ENCODE measurements at regions not wholly inside any gene's neighbourhood (a gene's known extent, or its start where the extent isn't known, plus 50 kb on each side); places are given as distances from the start of the nearest gene placed in this dataset.

DNA sequence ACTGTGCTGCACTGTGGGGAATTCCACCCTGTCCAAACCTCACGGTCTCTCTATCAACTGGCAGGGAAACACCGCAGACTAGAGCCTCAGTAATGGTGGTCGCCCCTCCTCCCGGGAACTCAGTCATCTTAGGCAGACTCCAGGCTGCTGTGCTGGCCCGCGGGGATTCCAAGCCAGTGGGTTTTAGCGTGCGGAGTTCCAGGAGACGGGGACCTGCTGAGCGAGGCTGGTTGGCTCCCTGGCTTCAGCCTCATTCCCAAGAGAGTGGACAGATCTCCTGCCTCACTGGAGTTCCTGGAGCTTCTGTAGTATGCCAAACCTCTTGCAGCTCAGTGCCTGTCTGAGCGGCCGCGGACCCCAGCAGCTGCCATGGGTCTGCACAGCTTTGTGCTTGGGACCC is 455.6 kb downstream of the CCDC91 start:
- Histone ChIP-seq H2BK120ac (ENCODE audit: low read depth, low read length) (no peak overlapping the region), H3K4ac (ENCODE audit: low read depth, low read length) (no peak overlapping the region), H3K56ac (ENCODE audit: low read length) (no peak overlapping the region), H3K27me3 (ENCODE audit: insufficient read depth, low read length, poor library complexity) (no peaks in the 10 kb centered on the region), H3K18ac (ENCODE audit: low read length) (no peak overlapping the region), H3K4me1 (ENCODE audit: control insufficient read depth, low read depth, low read length) (no peaks in the 10 kb centered on the region), H3K36me3 (ENCODE audit: control insufficient read depth, insufficient read depth, low read length) (no peaks in the 10 kb centered on the region), H3K4me2 (ENCODE audit: low read length) (no peak overlapping the region), H3K79me1 (ENCODE audit: low read length) (no peaks in the 10 kb centered on the region), H3K27ac (ENCODE audit: low read depth, low read length) (no peak overlapping the region), H3K4me3 (ENCODE audit: low read length) (no peak overlapping the region), H4K8ac (ENCODE audit: low read depth, low read length) (no peak overlapping the region), H2AK5ac (ENCODE audit: low read length) (no peak overlapping the region), H2BK5ac (ENCODE audit: low read length) (no peak overlapping the region), H3K79me2 (ENCODE audit: control insufficient read depth, insufficient read depth, low read length) (no peaks in the 10 kb centered on the region), H4K5ac (ENCODE audit: low read length) (no peak overlapping the region), H3K23ac (ENCODE audit: low read length) (no peak overlapping the region), H3K9ac (ENCODE audit: low read length) (no peak overlapping the region), H2BK15ac (replicated peaks; ENCODE audit: low read depth) (no peak overlapping the region)
- no peak for DNase-seq
- no CpG with 5 or more reads among the region's 13 CpGs for WGBS (ENCODE audit: extremely low coverage, insufficient coverage, low lambda C conversion rate)

DNA sequence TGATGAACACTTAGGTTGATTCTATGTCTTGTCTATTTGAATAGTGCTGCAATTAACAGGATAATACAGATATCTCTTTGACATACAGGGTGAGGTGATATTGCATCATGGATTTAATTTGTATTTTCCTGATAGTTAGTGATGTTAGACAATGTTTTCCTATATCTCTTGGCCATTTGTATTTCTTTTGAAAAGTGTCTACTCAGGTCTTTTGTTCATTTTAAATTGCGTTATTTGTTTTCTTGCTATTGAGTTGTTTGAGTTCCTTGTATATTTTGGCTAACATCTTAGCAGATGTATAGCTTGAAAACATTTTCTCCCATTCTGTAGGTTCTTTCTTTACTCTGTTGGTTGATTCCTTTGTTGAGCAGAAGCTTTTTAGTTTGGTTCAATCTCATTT is 460.6 kb downstream of the CCDC91 start:
- H3K4ac ChIP-seq (ENCODE audit: low read depth, low read length): no peak overlapping the region
- H3K23ac ChIP-seq (ENCODE audit: low read length): no peak overlapping the region
- no peak overlapping the region for H2BK15ac ChIP-seq (replicated peaks; ENCODE audit: low read depth)
- DNase-seq: no peak
- H3K27me3 ChIP-seq (ENCODE audit: insufficient read depth, low read length, poor library complexity): no peaks in the 10 kb centered on the region
- no peak overlapping the region for H3K56ac ChIP-seq (ENCODE audit: low read length)
- no peaks in the 10 kb centered on the region for H3K79me1 ChIP-seq (ENCODE audit: low read length)
- H2BK5ac ChIP-seq (ENCODE audit: low read length): no peak overlapping the region
- H4K5ac ChIP-seq (ENCODE audit: low read length): no peak overlapping the region
- H2AK5ac ChIP-seq (ENCODE audit: low read length): no peak overlapping the region
- no peak overlapping the region for H3K18ac ChIP-seq (ENCODE audit: low read length)
- no peak overlapping the region for H3K4me2 ChIP-seq (ENCODE audit: low read length)
- no peaks in the 10 kb centered on the region for H3K79me2 ChIP-seq (ENCODE audit: control insufficient read depth, insufficient read depth, low read length)
- H3K4me1 ChIP-seq (ENCODE audit: control insufficient read depth, low read depth, low read length): no peaks in the 10 kb centered on the region
- WGBS (ENCODE audit: extremely low coverage, insufficient coverage, low lambda C conversion rate): no CpG with 5 or more reads among the region's 1 CpG
- H3K36me3 ChIP-seq (ENCODE audit: control insufficient read depth, insufficient read depth, low read length): no peaks in the 10 kb centered on the region
- H3K27ac ChIP-seq (ENCODE audit: low read depth, low read length): no peak overlapping the region
- H2BK120ac ChIP-seq (ENCODE audit: low read depth, low read length): no peak overlapping the region
- no peak overlapping the region for H4K8ac ChIP-seq (ENCODE audit: low read depth, low read length)
- H3K4me3 ChIP-seq (ENCODE audit: low read length): no peak overlapping the region
- H3K9ac ChIP-seq (ENCODE audit: low read length): no peak overlapping the region

DNA sequence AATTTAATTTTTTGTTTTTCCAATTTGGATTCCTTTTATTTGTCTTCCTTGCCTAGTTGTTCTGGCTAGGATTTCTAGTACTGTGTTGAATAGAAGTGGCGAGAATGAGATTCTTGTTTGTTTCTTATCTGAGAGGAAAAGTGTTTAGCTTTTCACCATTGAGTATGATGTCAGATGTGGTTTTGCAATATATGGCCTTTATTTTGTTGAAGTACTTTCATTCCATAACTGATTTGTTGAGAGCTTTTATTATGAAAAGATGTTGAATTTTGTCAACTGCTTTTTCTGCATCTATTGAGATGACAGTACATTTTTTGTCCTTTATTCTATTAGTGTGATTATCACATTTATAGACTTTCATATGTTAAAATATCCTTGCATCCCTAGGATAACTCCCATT is 462.0 kb downstream of the CCDC91 start:
- no peak overlapping the region for H3K56ac ChIP-seq (ENCODE audit: low read length)
- no peak overlapping the region for H3K23ac ChIP-seq (ENCODE audit: low read length)
- no peak overlapping the region for H3K4me2 ChIP-seq (ENCODE audit: low read length)
- H3K79me1 ChIP-seq (ENCODE audit: low read length): no peaks in the 10 kb centered on the region
- H2BK15ac ChIP-seq (replicated peaks; ENCODE audit: low read depth): no peak overlapping the region
- H3K4me3 ChIP-seq (ENCODE audit: low read length): no peak overlapping the region
- H2BK120ac ChIP-seq (ENCODE audit: low read depth, low read length): no peak overlapping the region
- no peak overlapping the region for H4K5ac ChIP-seq (ENCODE audit: low read length)
- H4K8ac ChIP-seq (ENCODE audit: low read depth, low read length): no peak overlapping the region
- WGBS (ENCODE audit: extremely low coverage, insufficient coverage, low lambda C conversion rate): no CpG with 5 or more reads among the region's 1 CpG
- H3K27ac ChIP-seq (ENCODE audit: low read depth, low read length): no peak overlapping the region
- no peak overlapping the region for H3K18ac ChIP-seq (ENCODE audit: low read length)
- no peaks in the 10 kb centered on the region for H3K36me3 ChIP-seq (ENCODE audit: control insufficient read depth, insufficient read depth, low read length)
- no peaks in the 10 kb centered on the region for H3K27me3 ChIP-seq (ENCODE audit: insufficient read depth, low read length, poor library complexity)
- H2BK5ac ChIP-seq (ENCODE audit: low read length): no peak overlapping the region
- no peaks in the 10 kb centered on the region for H3K79me2 ChIP-seq (ENCODE audit: control insufficient read depth, insufficient read depth, low read length)
- no peak for DNase-seq
- H3K4ac ChIP-seq (ENCODE audit: low read depth, low read length): no peak overlapping the region
- H2AK5ac ChIP-seq (ENCODE audit: low read length): no peak overlapping the region
- H3K9ac ChIP-seq (ENCODE audit: low read length): no peak overlapping the region
- H3K4me1 ChIP-seq (ENCODE audit: control insufficient read depth, low read depth, low read length): no peaks in the 10 kb centered on the region

DNA sequence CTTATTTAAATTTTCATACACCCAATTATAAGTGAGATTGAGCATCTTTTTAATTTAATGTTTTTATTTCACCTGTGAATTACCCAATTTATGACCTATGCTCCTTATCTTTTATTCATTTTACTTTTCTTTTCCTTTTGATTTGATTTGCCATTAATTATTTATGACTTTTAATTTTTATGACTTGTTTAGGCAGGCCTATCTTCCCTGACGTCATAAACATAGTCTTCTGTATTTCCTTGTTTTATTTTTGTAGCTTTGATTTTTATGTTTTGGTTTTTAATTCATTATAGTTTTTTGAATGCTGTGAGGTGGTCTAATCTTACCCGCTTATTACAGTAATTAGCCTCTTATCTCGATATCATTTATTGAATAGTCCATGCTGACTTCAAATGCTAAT is 467.1 kb upstream of the FAR2 start:
- Histone ChIP-seq H3K18ac (ENCODE audit: low read length) (no peak overlapping the region), H3K27ac (ENCODE audit: low read depth, low read length) (no peak overlapping the region), H3K27me3 (ENCODE audit: insufficient read depth, low read length, poor library complexity) (no peaks in the 10 kb centered on the region), H2AK5ac (ENCODE audit: low read length) (no peak overlapping the region), H3K4me1 (ENCODE audit: control insufficient read depth, low read depth, low read length) (no peaks in the 10 kb centered on the region), H2BK5ac (ENCODE audit: low read length) (no peak overlapping the region), H3K23ac (ENCODE audit: low read length) (no peak overlapping the region), H3K4me3 (ENCODE audit: low read length) (no peak overlapping the region), H3K4ac (ENCODE audit: low read depth, low read length) (no peak overlapping the region), H3K56ac (ENCODE audit: low read length) (no peak overlapping the region), H3K9ac (ENCODE audit: low read length) (no peak overlapping the region), H4K5ac (ENCODE audit: low read length) (no peak overlapping the region), H4K8ac (ENCODE audit: low read depth, low read length) (no peak overlapping the region), H3K79me2 (ENCODE audit: control insufficient read depth, insufficient read depth, low read length) (no peaks in the 10 kb centered on the region), H3K79me1 (ENCODE audit: low read length) (no peaks in the 10 kb centered on the region), H3K36me3 (ENCODE audit: control insufficient read depth, insufficient read depth, low read length) (no peaks in the 10 kb centered on the region), H2BK120ac (ENCODE audit: low read depth, low read length) (no peak overlapping the region), H3K4me2 (ENCODE audit: low read length) (no peak overlapping the region), H2BK15ac (replicated peaks; ENCODE audit: low read depth) (no peak overlapping the region)
- DNase-seq: no peak
- WGBS (ENCODE audit: extremely low coverage, insufficient coverage, low lambda C conversion rate): no CpG with 5 or more reads among the region's 3 CpGs

DNA sequence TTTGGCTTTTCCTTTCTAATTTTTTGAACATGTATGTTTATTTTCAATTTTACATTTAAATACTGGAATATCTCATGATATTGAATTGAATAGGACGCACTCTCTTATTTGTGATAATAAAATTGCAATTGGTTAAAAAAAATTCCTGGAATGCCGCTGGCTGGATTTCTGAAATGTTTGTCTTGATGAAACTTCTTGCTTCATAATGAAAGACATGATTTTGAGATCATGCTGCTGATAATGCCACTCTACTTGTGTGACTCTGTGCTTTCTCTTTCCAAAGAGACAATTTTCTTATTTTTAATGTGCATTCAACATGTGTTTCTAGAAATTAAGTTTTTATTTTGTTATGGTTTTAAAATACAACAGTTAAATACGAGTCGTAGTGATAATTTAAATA is 465.7 kb upstream of the FAR2 start:
- no peaks in the 10 kb centered on the region for H3K4me1 ChIP-seq (ENCODE audit: control insufficient read depth, low read depth, low read length)
- H3K27ac ChIP-seq (ENCODE audit: low read depth, low read length): no peak overlapping the region
- H3K23ac ChIP-seq (ENCODE audit: low read length): no peak overlapping the region
- DNase-seq: peak; percentile 5
- no peak overlapping the region for H4K8ac ChIP-seq (ENCODE audit: low read depth, low read length)
- H3K4me3 ChIP-seq (ENCODE audit: low read length): no peak overlapping the region
- H2AK5ac ChIP-seq (ENCODE audit: low read length): no peak overlapping the region
- no peak overlapping the region for H3K9ac ChIP-seq (ENCODE audit: low read length)
- no peak overlapping the region for H2BK120ac ChIP-seq (ENCODE audit: low read depth, low read length)
- no peak overlapping the region for H2BK5ac ChIP-seq (ENCODE audit: low read length)
- H3K79me1 ChIP-seq (ENCODE audit: low read length): no peaks in the 10 kb centered on the region
- H2BK15ac ChIP-seq (replicated peaks; ENCODE audit: low read depth): no peak overlapping the region
- no peak overlapping the region for H3K56ac ChIP-seq (ENCODE audit: low read length)
- H3K27me3 ChIP-seq (ENCODE audit: insufficient read depth, low read length, poor library complexity): no peaks in the 10 kb centered on the region
- no peaks in the 10 kb centered on the region for H3K79me2 ChIP-seq (ENCODE audit: control insufficient read depth, insufficient read depth, low read length)
- H3K4ac ChIP-seq (ENCODE audit: low read depth, low read length): no peak overlapping the region
- H3K4me2 ChIP-seq (ENCODE audit: low read length): no peak overlapping the region
- WGBS (ENCODE audit: extremely low coverage, insufficient coverage, low lambda C conversion rate): 100% methylated on average over 2 of the region's 4 CpGs
- H4K5ac ChIP-seq (ENCODE audit: low read length): no peak overlapping the region
- H3K36me3 ChIP-seq (ENCODE audit: control insufficient read depth, insufficient read depth, low read length): no peaks in the 10 kb centered on the region
- H3K18ac ChIP-seq (ENCODE audit: low read length): no peak overlapping the region

DNA sequence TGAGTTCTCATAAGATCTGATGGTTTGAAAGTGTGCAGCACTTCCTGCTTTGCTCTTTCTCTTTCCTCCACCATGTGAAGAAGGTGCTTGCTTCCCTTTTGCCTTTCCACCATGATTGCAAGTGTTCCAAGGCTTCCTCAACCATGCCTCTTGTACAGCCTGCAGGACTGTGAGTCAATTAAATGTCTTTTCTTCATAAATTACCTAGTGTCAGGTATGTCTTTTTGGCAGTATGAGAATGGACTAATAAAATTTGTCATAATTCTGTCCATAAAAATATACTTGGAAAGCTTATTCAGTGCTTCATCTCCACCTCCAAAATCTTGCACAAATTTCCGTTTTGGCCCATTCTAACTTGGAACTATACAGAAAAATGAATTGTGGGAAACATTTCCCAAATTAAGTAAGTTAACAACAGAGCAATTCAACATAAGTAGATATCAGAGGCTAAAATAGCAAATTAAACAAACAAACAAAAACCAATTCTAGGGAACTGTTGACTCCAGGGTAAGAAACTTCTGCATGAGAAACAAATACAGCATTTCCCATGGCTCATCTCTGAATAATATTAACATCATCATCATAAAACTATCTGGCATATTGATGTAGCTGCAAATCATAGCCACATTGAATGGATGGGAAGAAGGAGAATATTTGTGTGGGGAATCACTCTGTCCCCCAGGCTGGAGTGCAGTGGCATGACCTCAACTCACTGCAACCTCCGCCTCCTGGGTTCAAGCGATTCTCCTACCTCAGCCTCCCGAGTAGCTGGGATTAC is 459.5 kb upstream of the FAR2 start:
- H3K36me3 ChIP-seq (ENCODE audit: control insufficient read depth, insufficient read depth, low read length): no peaks in the 10 kb centered on the region

More for the DNA sequence above, 459.5 kb upstream of the FAR2 start:
- H4K5ac ChIP-seq (ENCODE audit: low read length): no peak overlapping the region
- no peak overlapping the region for H2BK15ac ChIP-seq (replicated peaks; ENCODE audit: low read depth)
- no peak overlapping the region for H3K27ac ChIP-seq (ENCODE audit: low read depth, low read length)
- no peaks in the 10 kb centered on the region for H3K27me3 ChIP-seq (ENCODE audit: insufficient read depth, low read length, poor library complexity)
- no peak overlapping the region for H3K9ac ChIP-seq (ENCODE audit: low read length)
- no peak overlapping the region for H3K4ac ChIP-seq (ENCODE audit: low read depth, low read length)
- H2AK5ac ChIP-seq (ENCODE audit: low read length): no peak overlapping the region
- DNase-seq: no peak
- peaks cover 2% of the 10 kb centered on the region for H3K4me1 ChIP-seq (ENCODE audit: control insufficient read depth, low read depth, low read length)
- no peak overlapping the region for H2BK120ac ChIP-seq (ENCODE audit: low read depth, low read length)
- H3K56ac ChIP-seq (ENCODE audit: low read length): no peak overlapping the region
- no peak overlapping the region for H3K18ac ChIP-seq (ENCODE audit: low read length)
- no peak overlapping the region for H3K4me2 ChIP-seq (ENCODE audit: low read length)
- no peak overlapping the region for H4K8ac ChIP-seq (ENCODE audit: low read depth, low read length)
- no peaks in the 10 kb centered on the region for H3K79me1 ChIP-seq (ENCODE audit: low read length)
- no peak overlapping the region for H2BK5ac ChIP-seq (ENCODE audit: low read length)
- no CpG with 5 or more reads among the region's 4 CpGs for WGBS (ENCODE audit: extremely low coverage, insufficient coverage, low lambda C conversion rate)
- H3K79me2 ChIP-seq (ENCODE audit: control insufficient read depth, insufficient read depth, low read length): no peaks in the 10 kb centered on the region
- H3K4me3 ChIP-seq (ENCODE audit: low read length): no peak overlapping the region
- no peak overlapping the region for H3K23ac ChIP-seq (ENCODE audit: low read length)
